HFFc6 (cell line): ENCODE measurements at regions not wholly inside any gene's neighbourhood (a gene's known extent, or its start where the extent isn't known, plus 50 kb on each side); places are given as distances from the start of the nearest gene placed in this dataset.

Experiments used
- DNase-seq: peaks from one replicate; pipeline ENCODE4 v3.0.0-alpha.2; 2018
- H3K27ac Mint-ChIP-seq: 2 replicates; pipeline ENCODE4 v1.8.0; 2020; ENCODE audit warnings: mild to moderate bottlenecking, mixed read lengths
- H3K27me3 Mint-ChIP-seq: 2 replicates; pipeline ENCODE4 v1.8.0; 2021; ENCODE audit warnings: mild to moderate bottlenecking, moderate library complexity, mixed read lengths; ENCODE audit not compliant: insufficient read depth
- H3K36me3 Mint-ChIP-seq: 2 replicates; pipeline ENCODE4 v1.8.0; 2021; ENCODE audit warnings: low read depth, mixed read lengths
- H3K4me1 Mint-ChIP-seq: 2 replicates; pipeline ENCODE4 v1.8.0; 2020; ENCODE audit warnings: low read depth, mixed read lengths
- H3K4me3 Mint-ChIP-seq: 2 replicates; pipeline ENCODE4 v1.8.0; 2020; ENCODE audit warnings: mild to moderate bottlenecking, moderate library complexity, mixed read lengths
- H3K9me3 Mint-ChIP-seq: 2 replicates; pipeline ENCODE4 v1.8.0; 2020; ENCODE audit warnings: mild to moderate bottlenecking, mixed read lengths
- TF ChIP-seq, protein P1 (sequence below): fragments of 200-600 bp; sonication (generic); IDR thresholded peaks from 2 replicates; pipeline ENCODE4 v1.5.0; 2021; ENCODE audit warnings: antibody characterized with exemption, mild to moderate bottlenecking

DNA sequence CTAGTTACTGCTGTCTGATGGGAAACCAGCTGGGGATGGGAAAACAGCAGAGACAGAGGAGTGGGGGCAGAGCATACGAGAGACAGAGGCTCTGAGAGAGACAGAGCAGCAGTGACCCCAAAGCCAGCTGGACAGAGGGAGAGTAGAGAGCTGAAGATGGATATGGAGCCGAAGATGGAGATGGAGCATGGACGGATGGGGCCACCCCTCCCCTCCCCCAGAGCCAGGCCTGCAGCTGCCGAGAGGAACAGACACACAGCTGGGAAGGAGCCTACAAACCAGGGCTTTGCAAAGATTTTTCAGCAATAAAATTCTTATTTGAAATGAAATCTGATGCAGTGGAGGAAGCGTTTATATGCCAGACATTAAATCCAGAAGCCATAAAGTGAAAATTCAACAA is 167.6 kb upstream of the LINGO1 start:
- no peaks in the 10 kb centered on the region for H3K9me3 Mint-ChIP-seq
- H3K4me3 Mint-ChIP-seq, result no peak overlapping the region
- no peaks in the 10 kb centered on the region for H3K4me1 Mint-ChIP-seq
- DNase-seq, result no peak
- TF ChIP-seq, protein P1, sequence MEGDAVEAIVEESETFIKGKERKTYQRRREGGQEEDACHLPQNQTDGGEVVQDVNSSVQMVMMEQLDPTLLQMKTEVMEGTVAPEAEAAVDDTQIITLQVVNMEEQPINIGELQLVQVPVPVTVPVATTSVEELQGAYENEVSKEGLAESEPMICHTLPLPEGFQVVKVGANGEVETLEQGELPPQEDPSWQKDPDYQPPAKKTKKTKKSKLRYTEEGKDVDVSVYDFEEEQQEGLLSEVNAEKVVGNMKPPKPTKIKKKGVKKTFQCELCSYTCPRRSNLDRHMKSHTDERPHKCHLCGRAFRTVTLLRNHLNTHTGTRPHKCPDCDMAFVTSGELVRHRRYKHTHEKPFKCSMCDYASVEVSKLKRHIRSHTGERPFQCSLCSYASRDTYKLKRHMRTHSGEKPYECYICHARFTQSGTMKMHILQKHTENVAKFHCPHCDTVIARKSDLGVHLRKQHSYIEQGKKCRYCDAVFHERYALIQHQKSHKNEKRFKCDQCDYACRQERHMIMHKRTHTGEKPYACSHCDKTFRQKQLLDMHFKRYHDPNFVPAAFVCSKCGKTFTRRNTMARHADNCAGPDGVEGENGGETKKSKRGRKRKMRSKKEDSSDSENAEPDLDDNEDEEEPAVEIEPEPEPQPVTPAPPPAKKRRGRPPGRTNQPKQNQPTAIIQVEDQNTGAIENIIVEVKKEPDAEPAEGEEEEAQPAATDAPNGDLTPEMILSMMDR, result no peak
- no peak overlapping the region for H3K27ac Mint-ChIP-seq
- no peaks in the 10 kb centered on the region for H3K36me3 Mint-ChIP-seq
- peaks cover 40% of the 10 kb centered on the region for H3K27me3 Mint-ChIP-seq

DNA sequence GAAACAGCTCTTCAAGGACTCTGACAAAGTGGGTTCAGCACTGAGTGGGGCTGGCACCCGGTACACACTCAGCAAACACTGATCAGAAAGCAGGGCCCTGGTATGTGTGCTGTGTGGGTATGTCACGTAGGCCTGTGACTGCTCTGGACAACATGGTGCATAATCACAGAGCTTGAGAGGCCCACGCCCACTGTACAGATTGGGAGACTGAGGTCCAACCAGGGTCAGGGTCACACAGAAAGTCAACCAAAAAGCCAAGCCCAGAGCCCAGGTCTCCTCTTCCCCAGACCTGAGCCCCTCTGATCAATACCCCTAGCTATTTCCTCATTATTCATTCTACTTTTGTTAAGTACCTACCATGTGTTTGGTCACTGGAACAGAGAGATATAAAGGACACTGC is 166.1 kb upstream of the LINGO1 start:
- Mint-ChIP-seq H3K36me3 (no peaks in the 10 kb centered on the region), H3K27me3 (peaks cover 39% of the 10 kb centered on the region), H3K9me3 (no peaks in the 10 kb centered on the region), H3K4me1 (no peaks in the 10 kb centered on the region), H3K4me3 (no peak overlapping the region), H3K27ac (no peak overlapping the region)
- TF ChIP-seq, protein P1, result no peak
- DNase-seq, result no peak

DNA sequence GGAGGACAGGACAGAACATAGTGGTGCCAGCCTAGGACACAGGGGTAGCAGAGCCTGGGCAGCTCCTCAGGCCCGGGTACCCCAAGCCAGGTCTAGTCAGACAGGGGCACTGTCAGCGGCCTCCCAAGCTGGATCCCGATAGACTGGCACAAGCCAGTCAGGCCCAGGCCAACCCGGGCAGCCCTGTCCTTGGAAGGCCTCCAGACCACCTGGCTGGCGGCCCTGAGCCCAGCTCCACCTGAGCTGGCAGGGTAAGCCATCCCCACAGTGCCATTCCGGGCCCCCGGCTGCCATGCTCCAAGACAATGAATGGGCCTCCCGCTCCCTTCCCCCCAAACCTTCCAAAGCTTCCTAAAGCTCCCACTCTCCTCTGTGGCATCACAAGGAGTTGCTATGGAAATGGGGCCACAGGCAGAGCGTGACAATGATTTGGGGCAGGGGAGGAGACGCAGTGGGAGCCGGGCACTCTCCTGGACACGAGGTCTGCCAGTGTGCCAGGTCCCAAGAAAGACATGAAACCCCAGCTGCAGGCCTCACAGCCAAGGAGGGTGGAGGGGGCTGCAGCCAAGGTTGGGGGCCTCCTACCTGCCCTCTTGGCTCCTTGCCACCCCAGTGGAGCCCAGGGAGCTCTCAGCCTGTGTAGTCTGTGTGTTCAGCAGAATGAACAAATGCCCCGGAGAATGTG is 165.6 kb upstream of the LINGO1 start:
- Mint-ChIP-seq H3K27me3 (peaks cover 39% of the 10 kb centered on the region), H3K27ac (no peak overlapping the region), H3K4me1 (no peaks in the 10 kb centered on the region), H3K36me3 (no peaks in the 10 kb centered on the region), H3K9me3 (no peaks in the 10 kb centered on the region), H3K4me3 (no peak overlapping the region)
- TF ChIP-seq, protein P1, result no peak
- no peak for DNase-seq

DNA sequence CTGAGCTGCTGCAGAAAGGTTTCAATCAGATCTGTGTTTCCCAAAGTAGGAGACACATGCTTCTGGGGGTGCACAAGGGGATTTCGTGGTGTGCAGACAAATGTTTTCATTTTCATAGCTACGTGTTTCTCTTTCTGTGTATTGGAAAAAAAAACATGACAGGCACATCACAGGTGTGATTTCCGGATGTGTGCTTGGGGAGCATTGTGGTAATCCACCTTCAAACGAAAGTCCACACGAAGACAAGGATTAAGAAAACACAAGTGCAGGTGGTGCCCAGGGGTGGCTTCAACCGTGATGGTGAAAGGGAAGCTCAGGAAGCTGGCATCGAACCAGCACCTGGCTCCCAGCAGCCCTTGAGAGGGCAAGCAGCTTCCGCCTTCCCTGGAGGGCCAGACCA is 164.6 kb upstream of the LINGO1 start:
- Mint-ChIP-seq H3K4me3 (no peak overlapping the region), H3K9me3 (no peaks in the 10 kb centered on the region)

DNA sequence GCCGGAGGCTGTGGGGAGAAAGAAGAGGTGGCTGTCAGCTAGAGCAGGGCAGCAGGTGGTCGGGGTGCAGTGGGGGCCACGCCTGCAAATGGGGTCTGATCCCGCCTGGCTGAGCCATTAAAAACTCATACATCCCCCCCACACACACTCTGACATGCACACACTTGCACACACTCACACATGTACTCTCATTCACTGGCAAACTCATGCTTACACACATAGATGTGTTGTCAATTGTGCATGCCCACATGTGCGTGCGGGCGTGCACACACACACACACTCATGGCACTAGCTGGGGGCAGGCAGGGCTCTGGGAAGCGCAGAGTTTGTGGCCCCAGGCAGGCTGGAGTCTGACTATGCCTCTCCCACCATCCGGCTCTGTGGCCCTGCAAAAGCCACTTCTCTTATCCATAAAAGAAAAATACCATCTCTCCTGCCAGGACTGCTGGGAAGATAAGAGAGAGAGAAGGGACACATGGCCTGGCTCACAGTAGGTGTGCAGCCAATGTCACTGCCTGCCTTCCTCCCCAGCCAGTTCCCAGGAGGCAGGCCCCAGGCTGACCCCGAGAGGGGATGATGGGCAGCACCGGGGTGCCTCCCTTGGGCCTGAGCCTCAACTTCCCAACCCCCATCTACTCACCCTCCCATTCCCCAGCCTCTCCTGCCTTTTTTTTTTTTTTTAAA is 163.5 kb upstream of the LINGO1 start:
- Mint-ChIP-seq H3K9me3 (no peaks in the 10 kb centered on the region), H3K4me3 (no peak overlapping the region), H3K27ac (no peak overlapping the region), H3K27me3 (peaks cover 37% of the 10 kb centered on the region), H3K36me3 (no peaks in the 10 kb centered on the region), H3K4me1 (no peaks in the 10 kb centered on the region)
- TF ChIP-seq, protein P1, result no peak
- no peak for DNase-seq

More for the DNA sequence above, 164.6 kb upstream of the LINGO1 start:
- peaks cover 35% of the 10 kb centered on the region for H3K27me3 Mint-ChIP-seq
- DNase-seq, result no peak
- H3K4me1 Mint-ChIP-seq, result no peaks in the 10 kb centered on the region
- TF ChIP-seq, protein P1, result no peak
- H3K36me3 Mint-ChIP-seq, result no peaks in the 10 kb centered on the region
- no peak overlapping the region for H3K27ac Mint-ChIP-seq
